ENCODE measurements at regions not wholly inside any gene's neighbourhood (a gene's known extent, or its start where the extent isn't known, plus 50 kb on each side); places are given as distances from the start of the nearest gene placed in this dataset.

- Mint-ChIP-seq H3K36me3 (no peaks in the 10 kb centered on the region), H3K27me3 (ENCODE audit: low read depth in 2 of 2) (no peaks in the 10 kb centered on the region), H3K27ac (no peak overlapping the region), H3K4me1 (no peaks in the 10 kb centered on the region), H3K4me3 (no peak overlapping the region), H3K9me3 (no peaks in the 10 kb centered on the region)
- WGBS (ENCODE audit: insufficient coverage) = 89% methylated on average over 21 of the region's 23 CpGs
- no peak overlapping the region for H3K27ac ChIP-seq (ENCODE audit: low read length)
- H3K4me1 ChIP-seq (ENCODE audit: control insufficient read depth, insufficient read depth, low read length) = no peaks in the 10 kb centered on the region
- no peaks in the 10 kb centered on the region for H3K27me3 ChIP-seq (ENCODE audit: control insufficient read depth, insufficient read depth, low read length)
- TF ChIP-seq, protein P1, sequence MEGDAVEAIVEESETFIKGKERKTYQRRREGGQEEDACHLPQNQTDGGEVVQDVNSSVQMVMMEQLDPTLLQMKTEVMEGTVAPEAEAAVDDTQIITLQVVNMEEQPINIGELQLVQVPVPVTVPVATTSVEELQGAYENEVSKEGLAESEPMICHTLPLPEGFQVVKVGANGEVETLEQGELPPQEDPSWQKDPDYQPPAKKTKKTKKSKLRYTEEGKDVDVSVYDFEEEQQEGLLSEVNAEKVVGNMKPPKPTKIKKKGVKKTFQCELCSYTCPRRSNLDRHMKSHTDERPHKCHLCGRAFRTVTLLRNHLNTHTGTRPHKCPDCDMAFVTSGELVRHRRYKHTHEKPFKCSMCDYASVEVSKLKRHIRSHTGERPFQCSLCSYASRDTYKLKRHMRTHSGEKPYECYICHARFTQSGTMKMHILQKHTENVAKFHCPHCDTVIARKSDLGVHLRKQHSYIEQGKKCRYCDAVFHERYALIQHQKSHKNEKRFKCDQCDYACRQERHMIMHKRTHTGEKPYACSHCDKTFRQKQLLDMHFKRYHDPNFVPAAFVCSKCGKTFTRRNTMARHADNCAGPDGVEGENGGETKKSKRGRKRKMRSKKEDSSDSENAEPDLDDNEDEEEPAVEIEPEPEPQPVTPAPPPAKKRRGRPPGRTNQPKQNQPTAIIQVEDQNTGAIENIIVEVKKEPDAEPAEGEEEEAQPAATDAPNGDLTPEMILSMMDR (IDR thresholded peaks at IDR 0.05) = no peak
- no peak overlapping the region for H3K4me3 ChIP-seq (ENCODE audit: low read length)
- intact Hi-C loops (cut with micrococcal nuclease) = no loop called here
- ATAC-seq = peak in 1 of 3 donors; percentile 12
- no peak for DNase-seq
- H3K9me3 ChIP-seq (ENCODE audit: control insufficient read depth, insufficient read depth, low read length) = peaks cover 6% of the 10 kb centered on the region
- H3K36me3 ChIP-seq (ENCODE audit: control insufficient read depth, insufficient read depth, low read length) = no peaks in the 10 kb centered on the region
These were observed 332.4 kb upstream of the MYT1L start for GRCh38 chr2:2663401-2664036.

DNA sequence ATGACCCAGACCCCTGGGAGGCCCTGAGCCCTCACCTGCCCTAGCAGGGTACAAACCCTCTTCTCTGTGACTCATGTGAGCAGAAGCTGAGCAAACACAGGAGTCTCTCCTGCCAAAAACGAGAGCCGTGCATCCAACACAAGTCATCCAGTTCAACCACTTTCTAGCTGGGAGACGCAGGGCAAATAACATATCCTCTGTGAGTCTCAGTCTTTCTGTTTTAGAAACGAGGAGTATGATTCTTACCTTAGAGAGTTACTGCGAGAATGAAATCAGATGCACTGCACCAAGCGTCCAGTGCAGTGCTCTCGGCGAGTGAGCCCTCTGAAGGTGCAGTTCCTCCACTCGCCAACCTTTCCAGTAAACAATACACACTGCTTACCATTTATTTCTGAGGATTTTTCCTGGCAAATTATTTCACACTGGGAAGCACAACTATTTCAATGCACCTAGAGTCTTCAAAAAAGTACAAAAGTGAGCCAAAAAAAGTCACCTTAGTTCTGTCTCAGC, 331.8 kb upstream of the MYT1L start:
- H3K9me3 ChIP-seq (ENCODE audit: control insufficient read depth, insufficient read depth, low read length) = peaks cover 6% of the 10 kb centered on the region
- no peak overlapping the region for H3K27ac Mint-ChIP-seq
- ATAC-seq (no peak), DNase-seq (no peak)
- no peaks in the 10 kb centered on the region for H3K36me3 ChIP-seq (ENCODE audit: control insufficient read depth, insufficient read depth, low read length)
- intact Hi-C loops (cut with micrococcal nuclease) = no loop called here
- no peaks in the 10 kb centered on the region for H3K27me3 ChIP-seq (ENCODE audit: control insufficient read depth, insufficient read depth, low read length)
- no peaks in the 10 kb centered on the region for H3K4me1 ChIP-seq (ENCODE audit: control insufficient read depth, insufficient read depth, low read length)
- no peaks in the 10 kb centered on the region for H3K36me3 Mint-ChIP-seq
- H3K27ac ChIP-seq (ENCODE audit: low read length) = no peak overlapping the region
- H3K4me1 Mint-ChIP-seq = no peaks in the 10 kb centered on the region
- no peaks in the 10 kb centered on the region for H3K27me3 Mint-ChIP-seq (ENCODE audit: low read depth in 2 of 2)
- WGBS (ENCODE audit: insufficient coverage) = 88% methylated on average over 9 of the region's 9 CpGs
- TF ChIP-seq, protein P1 (IDR thresholded peaks at IDR 0.05) = no peak
- no peaks in the 10 kb centered on the region for H3K9me3 Mint-ChIP-seq
- no peak overlapping the region for H3K4me3 Mint-ChIP-seq
- H3K4me3 ChIP-seq (ENCODE audit: low read length) = no peak overlapping the region

GRCh38 chr2:2662037-2662846, 331.2 kb upstream of the MYT1L start:
- H3K36me3 Mint-ChIP-seq = no peaks in the 10 kb centered on the region
- H3K9me3 Mint-ChIP-seq = no peaks in the 10 kb centered on the region
- H3K27me3 ChIP-seq (ENCODE audit: control insufficient read depth, insufficient read depth, low read length) = no peaks in the 10 kb centered on the region
- H3K4me1 Mint-ChIP-seq = no peaks in the 10 kb centered on the region
- TF ChIP-seq, protein P1 (IDR thresholded peaks at IDR 0.05) = no peak
- DNase-seq = no peak
- no peak overlapping the region for H3K27ac Mint-ChIP-seq
- H3K4me1 ChIP-seq (ENCODE audit: control insufficient read depth, insufficient read depth, low read length) = no peaks in the 10 kb centered on the region
- no peak overlapping the region for H3K4me3 Mint-ChIP-seq
- WGBS (ENCODE audit: insufficient coverage) = 85% methylated on average over 18 of the region's 18 CpGs
- intact Hi-C loops (cut with micrococcal nuclease) = no loop called here
- no peak overlapping the region for H3K4me3 ChIP-seq (ENCODE audit: low read length)
- no peak overlapping the region for H3K27ac ChIP-seq (ENCODE audit: low read length)
- no peaks in the 10 kb centered on the region for H3K36me3 ChIP-seq (ENCODE audit: control insufficient read depth, insufficient read depth, low read length)
- ATAC-seq = no peak
- H3K27me3 Mint-ChIP-seq (ENCODE audit: low read depth in 2 of 2) = no peaks in the 10 kb centered on the region
- peaks cover 6% of the 10 kb centered on the region for H3K9me3 ChIP-seq (ENCODE audit: control insufficient read depth, insufficient read depth, low read length)
